ENCODE measurements at regions not wholly inside any gene's neighbourhood (a gene's known extent, or its start where the extent isn't known, plus 50 kb on each side); places are given as distances from the start of the nearest gene placed in this dataset.

GRCh38 chr16:13561291-13562070, 358.5 kb upstream of the ERCC4 start:
- no peak for DNase-seq (ENCODE audit: extremely low read depth, insufficient read length)
- no peak overlapping the region for H3K4me3 ChIP-seq (replicated peaks; ENCODE audit: low read depth, low read length)
- H3K27me3 ChIP-seq (replicated peaks; ENCODE audit: control insufficient read depth, insufficient read depth, low read length): no peaks in the 10 kb centered on the region
- TF ChIP-seq, protein P1, sequence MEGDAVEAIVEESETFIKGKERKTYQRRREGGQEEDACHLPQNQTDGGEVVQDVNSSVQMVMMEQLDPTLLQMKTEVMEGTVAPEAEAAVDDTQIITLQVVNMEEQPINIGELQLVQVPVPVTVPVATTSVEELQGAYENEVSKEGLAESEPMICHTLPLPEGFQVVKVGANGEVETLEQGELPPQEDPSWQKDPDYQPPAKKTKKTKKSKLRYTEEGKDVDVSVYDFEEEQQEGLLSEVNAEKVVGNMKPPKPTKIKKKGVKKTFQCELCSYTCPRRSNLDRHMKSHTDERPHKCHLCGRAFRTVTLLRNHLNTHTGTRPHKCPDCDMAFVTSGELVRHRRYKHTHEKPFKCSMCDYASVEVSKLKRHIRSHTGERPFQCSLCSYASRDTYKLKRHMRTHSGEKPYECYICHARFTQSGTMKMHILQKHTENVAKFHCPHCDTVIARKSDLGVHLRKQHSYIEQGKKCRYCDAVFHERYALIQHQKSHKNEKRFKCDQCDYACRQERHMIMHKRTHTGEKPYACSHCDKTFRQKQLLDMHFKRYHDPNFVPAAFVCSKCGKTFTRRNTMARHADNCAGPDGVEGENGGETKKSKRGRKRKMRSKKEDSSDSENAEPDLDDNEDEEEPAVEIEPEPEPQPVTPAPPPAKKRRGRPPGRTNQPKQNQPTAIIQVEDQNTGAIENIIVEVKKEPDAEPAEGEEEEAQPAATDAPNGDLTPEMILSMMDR (IDR thresholded peaks at IDR 0.05; ENCODE audit: insufficient read depth, low read length, poor library complexity, severe bottlenecking): no peak
- H3K36me3 ChIP-seq (ENCODE audit: control insufficient read depth, insufficient read depth, low read length): no peaks in the 10 kb centered on the region

GRCh38 chr16:13568803-13569202, 351.2 kb upstream of the ERCC4 start:
- H3K4me3 ChIP-seq (replicated peaks; ENCODE audit: low read depth, low read length): no peak overlapping the region
- DNase-seq (ENCODE audit: extremely low read depth, insufficient read length): no peak
- H3K27me3 ChIP-seq (replicated peaks; ENCODE audit: control insufficient read depth, insufficient read depth, low read length): no peaks in the 10 kb centered on the region
- TF ChIP-seq, protein P1 (IDR thresholded peaks at IDR 0.05; ENCODE audit: insufficient read depth, low read length, poor library complexity, severe bottlenecking): no peak
- H3K36me3 ChIP-seq (ENCODE audit: control insufficient read depth, insufficient read depth, low read length): no peaks in the 10 kb centered on the region

DNA sequence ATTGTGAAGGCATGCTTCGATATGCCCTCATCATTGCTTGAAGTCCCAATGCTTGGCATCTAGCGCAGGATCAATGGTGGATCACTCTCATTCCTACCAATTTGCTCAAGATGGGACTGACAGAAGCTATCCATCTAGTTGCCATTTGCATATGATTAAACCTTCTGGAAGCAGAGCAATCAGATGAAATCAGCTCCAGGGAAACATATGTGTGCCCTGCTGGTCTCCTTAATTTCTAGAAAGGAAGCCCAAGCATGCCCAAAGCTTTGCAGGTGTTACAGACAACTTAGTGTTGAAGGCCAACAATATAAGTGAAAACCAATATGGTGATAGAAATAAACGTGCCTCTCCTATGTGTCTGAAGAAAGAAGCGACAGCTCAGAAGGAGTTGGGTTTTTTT, 350.0 kb upstream of the ERCC4 start:
- Histone ChIP-seq H3K36me3 (ENCODE audit: control insufficient read depth, insufficient read depth, low read length) (no peaks in the 10 kb centered on the region), H3K4me3 (replicated peaks; ENCODE audit: low read depth, low read length) (no peak overlapping the region), H3K27me3 (replicated peaks; ENCODE audit: control insufficient read depth, insufficient read depth, low read length) (no peaks in the 10 kb centered on the region)
- TF ChIP-seq, protein P1 (IDR thresholded peaks at IDR 0.05; ENCODE audit: insufficient read depth, low read length, poor library complexity, severe bottlenecking): no peak
- no peak for DNase-seq (ENCODE audit: extremely low read depth, insufficient read length)

- H3K27me3 ChIP-seq (replicated peaks; ENCODE audit: control insufficient read depth, insufficient read depth, low read length): no peaks in the 10 kb centered on the region
- DNase-seq (ENCODE audit: extremely low read depth, insufficient read length): no peak
- no peak overlapping the region for H3K4me3 ChIP-seq (replicated peaks; ENCODE audit: low read depth, low read length)
- no peaks in the 10 kb centered on the region for H3K36me3 ChIP-seq (ENCODE audit: control insufficient read depth, insufficient read depth, low read length)
- TF ChIP-seq, protein P1 (IDR thresholded peaks at IDR 0.05; ENCODE audit: insufficient read depth, low read length, poor library complexity, severe bottlenecking): no peak
Observed at GRCh38 chr16:13571036-13571435, 348.9 kb upstream of the ERCC4 start.

- H3K27me3 ChIP-seq (replicated peaks; ENCODE audit: control insufficient read depth, insufficient read depth, low read length): no peaks in the 10 kb centered on the region
- H3K4me3 ChIP-seq (replicated peaks; ENCODE audit: low read depth, low read length): no peak overlapping the region
- no peak for DNase-seq (ENCODE audit: extremely low read depth, insufficient read length)
- TF ChIP-seq, protein P1 (IDR thresholded peaks at IDR 0.05; ENCODE audit: insufficient read depth, low read length, poor library complexity, severe bottlenecking): no peak
- H3K36me3 ChIP-seq (ENCODE audit: control insufficient read depth, insufficient read depth, low read length): no peaks in the 10 kb centered on the region
Observed at GRCh38 chr16:13573903-13574302, 346.1 kb upstream of the ERCC4 start.
